Glutamatergic neuron (in vitro differentiated cells): ENCODE measurements at regions not wholly inside any gene's neighbourhood (a gene's known extent, or its start where the extent isn't known, plus 50 kb on each side); places are given as distances from the start of the nearest gene placed in this dataset.

Experiments
- DNase-seq: peaks from one replicate; pipeline ENCODE4 v3.0.0; 2022
- H3K27ac Mint-ChIP-seq: one replicate; pipeline ENCODE4 v1.8.0; 2020; ENCODE audit warnings: mild to moderate bottlenecking, mixed read lengths, inconsistent platforms; ENCODE audit not compliant: unreplicated experiment
- H3K27me3 Mint-ChIP-seq: one replicate; pipeline ENCODE4 v1.8.0; 2020; ENCODE audit warnings: mild to moderate bottlenecking, moderate library complexity, mixed read lengths, inconsistent platforms; ENCODE audit not compliant: unreplicated experiment
- H3K36me3 Mint-ChIP-seq: one replicate; pipeline ENCODE4 v1.8.0; 2020; ENCODE audit warnings: mild to moderate bottlenecking, mixed read lengths, inconsistent platforms; ENCODE audit not compliant: unreplicated experiment
- H3K4me1 Mint-ChIP-seq: one replicate; pipeline ENCODE4 v1.8.0; 2020; ENCODE audit warnings: mild to moderate bottlenecking, low read depth, mixed read lengths, inconsistent platforms; ENCODE audit not compliant: unreplicated experiment
- H3K4me3 Mint-ChIP-seq: one replicate; pipeline ENCODE4 v1.8.0; 2020; ENCODE audit warnings: mild to moderate bottlenecking, mixed read lengths, inconsistent platforms; ENCODE audit not compliant: unreplicated experiment
- H3K9me3 Mint-ChIP-seq: one replicate; pipeline ENCODE4 v1.8.0; 2020; ENCODE audit warnings: mild to moderate bottlenecking, moderate library complexity, mixed read lengths, inconsistent platforms; ENCODE audit not compliant: unreplicated experiment
- TF ChIP-seq, protein P1 (sequence below): fragments of 200-600 bp; sonication (generic); IDR thresholded peaks from one replicate; pipeline ENCODE4 v1.5.0; 2021; ENCODE audit not compliant: partially characterized antibody, unreplicated experiment

DNA sequence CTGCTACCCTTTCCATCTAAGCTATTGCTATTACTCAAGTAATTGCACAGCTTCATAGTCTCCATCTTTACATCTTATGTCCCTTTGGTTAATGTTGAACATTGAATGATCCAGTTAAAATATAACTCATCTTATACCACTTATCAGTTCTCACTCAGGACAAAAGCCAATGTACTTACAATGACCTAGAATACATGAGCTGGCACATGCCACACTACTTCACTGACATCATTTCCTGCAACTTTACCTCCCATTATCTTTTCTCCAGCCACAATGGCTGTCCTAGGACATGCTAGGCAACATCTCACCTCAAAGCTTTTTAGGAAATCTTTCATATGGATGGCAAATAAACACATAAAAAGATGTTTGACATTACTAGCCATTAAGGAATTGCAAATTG, 309.2 kb downstream of the FOXG1 start:
- no peaks in the 10 kb centered on the region for H3K27me3 Mint-ChIP-seq
- H3K4me3 Mint-ChIP-seq = no peak overlapping the region
- H3K36me3 Mint-ChIP-seq = no peaks in the 10 kb centered on the region
- TF ChIP-seq, protein P1, sequence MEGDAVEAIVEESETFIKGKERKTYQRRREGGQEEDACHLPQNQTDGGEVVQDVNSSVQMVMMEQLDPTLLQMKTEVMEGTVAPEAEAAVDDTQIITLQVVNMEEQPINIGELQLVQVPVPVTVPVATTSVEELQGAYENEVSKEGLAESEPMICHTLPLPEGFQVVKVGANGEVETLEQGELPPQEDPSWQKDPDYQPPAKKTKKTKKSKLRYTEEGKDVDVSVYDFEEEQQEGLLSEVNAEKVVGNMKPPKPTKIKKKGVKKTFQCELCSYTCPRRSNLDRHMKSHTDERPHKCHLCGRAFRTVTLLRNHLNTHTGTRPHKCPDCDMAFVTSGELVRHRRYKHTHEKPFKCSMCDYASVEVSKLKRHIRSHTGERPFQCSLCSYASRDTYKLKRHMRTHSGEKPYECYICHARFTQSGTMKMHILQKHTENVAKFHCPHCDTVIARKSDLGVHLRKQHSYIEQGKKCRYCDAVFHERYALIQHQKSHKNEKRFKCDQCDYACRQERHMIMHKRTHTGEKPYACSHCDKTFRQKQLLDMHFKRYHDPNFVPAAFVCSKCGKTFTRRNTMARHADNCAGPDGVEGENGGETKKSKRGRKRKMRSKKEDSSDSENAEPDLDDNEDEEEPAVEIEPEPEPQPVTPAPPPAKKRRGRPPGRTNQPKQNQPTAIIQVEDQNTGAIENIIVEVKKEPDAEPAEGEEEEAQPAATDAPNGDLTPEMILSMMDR = no peak
- no peaks in the 10 kb centered on the region for H3K4me1 Mint-ChIP-seq
- DNase-seq = no peak
- no peaks in the 10 kb centered on the region for H3K9me3 Mint-ChIP-seq
- H3K27ac Mint-ChIP-seq = no peak overlapping the region

DNA sequence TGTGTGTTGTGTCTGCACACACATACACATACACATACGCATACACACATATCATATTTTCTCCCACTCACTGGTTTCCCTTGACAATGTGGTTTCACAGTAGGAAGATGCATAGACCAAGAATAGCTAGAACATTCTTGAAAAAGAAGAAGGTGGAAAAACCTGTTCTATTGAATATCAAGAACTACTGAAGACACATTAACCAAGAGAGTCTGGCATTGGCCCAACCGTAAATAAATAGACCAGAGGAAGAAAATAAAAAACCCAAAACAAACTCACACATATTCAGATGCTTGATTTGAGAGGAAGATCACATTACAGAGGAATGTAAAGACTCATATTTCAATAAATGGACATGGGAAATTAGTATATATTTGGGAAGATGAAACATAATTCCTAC, 311.3 kb downstream of the FOXG1 start:
- Mint-ChIP-seq H3K9me3 (no peaks in the 10 kb centered on the region), H3K27ac (no peak overlapping the region)
- TF ChIP-seq, protein P1 = no peak

DNA sequence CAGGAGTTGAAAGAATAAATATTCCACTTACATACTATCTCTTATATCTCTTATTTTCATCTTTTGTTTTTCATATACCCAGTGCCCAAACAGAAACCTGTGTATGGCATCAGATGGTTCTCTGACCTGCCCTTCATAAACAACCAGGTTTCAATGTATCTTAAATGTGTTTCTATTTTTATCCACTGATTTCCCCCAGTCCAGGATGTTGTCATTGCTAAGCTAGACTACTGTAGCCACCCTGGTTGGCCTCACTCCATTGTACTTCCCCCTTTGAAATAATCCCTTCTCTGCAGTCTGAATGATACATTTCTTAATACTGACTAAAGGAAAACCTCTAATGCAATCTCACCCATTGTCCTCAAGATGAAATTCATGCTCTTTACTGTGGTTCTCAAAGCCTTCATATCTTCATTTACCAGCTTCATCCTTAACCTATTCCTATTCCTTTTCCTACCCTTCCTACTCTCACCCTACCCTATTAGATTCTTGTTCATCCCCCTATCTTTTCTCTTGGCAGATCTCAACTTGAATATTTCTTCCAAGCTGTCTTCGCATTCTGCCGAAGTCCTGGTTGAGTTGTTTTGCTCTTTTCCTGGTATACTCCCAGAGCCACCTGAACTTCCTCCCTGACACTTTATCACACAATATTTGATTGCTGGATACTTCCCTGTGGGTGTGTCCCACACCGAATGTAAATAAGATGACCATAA, 312.4 kb downstream of the FOXG1 start:
- Mint-ChIP-seq H3K36me3 (no peaks in the 10 kb centered on the region), H3K27me3 (no peaks in the 10 kb centered on the region), H3K9me3 (no peaks in the 10 kb centered on the region), H3K4me3 (no peak overlapping the region), H3K27ac (no peak overlapping the region), H3K4me1 (no peaks in the 10 kb centered on the region)
- no peak for DNase-seq
- TF ChIP-seq, protein P1 = no peak

More for the DNA sequence above, 311.3 kb downstream of the FOXG1 start:
- no peak for DNase-seq
- Mint-ChIP-seq H3K4me3 (no peak overlapping the region), H3K27me3 (no peaks in the 10 kb centered on the region), H3K36me3 (no peaks in the 10 kb centered on the region), H3K4me1 (no peaks in the 10 kb centered on the region)

DNA sequence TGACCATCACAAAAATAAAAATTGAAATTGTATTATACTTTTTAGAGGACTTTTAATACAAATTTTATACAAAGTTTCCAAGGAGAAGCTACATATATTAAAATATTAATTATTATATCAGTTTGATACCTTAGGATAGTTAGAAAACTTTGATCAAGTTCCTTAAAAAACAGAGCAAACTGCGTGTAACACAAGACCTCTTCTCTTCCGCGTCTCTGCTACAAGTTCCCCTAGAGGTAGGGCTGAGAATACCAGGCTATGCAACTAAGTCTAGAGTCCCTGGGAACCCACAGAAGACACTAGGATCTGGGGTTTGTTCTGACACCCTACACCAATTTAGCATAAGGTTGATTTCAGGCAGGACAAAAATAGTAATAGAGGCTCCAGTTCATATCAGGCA, 319.0 kb downstream of the FOXG1 start:
- no peak overlapping the region for H3K4me3 Mint-ChIP-seq
- no peak for DNase-seq
- no peaks in the 10 kb centered on the region for H3K36me3 Mint-ChIP-seq
- peaks cover 6% of the 10 kb centered on the region for H3K4me1 Mint-ChIP-seq
- TF ChIP-seq, protein P1 = peak; percentile 66
- H3K27me3 Mint-ChIP-seq = peaks cover 3% of the 10 kb centered on the region
- H3K27ac Mint-ChIP-seq = no peak overlapping the region
- peaks cover 4% of the 10 kb centered on the region for H3K9me3 Mint-ChIP-seq

DNA sequence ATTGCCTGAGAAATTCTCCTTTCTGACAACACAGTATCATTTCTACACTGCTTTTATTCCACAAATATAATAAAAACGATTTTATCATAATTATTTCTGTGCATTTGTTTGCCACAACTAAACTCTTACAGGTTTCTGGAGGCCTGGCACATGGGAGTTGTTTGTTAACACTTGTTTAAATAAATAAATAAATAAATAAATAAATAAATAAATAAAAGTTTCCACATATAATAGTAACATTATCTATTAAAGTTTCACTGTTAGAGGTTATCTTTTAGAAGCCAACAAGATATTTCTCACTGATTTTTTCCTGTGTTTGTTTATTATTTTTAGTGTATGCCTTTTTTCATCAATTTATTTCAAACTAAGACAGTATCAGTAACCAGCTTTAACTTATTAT, 323.3 kb downstream of the FOXG1 start:
- Mint-ChIP-seq H3K4me1 (peaks cover 6% of the 10 kb centered on the region), H3K4me3 (no peak overlapping the region), H3K36me3 (no peaks in the 10 kb centered on the region), H3K27me3 (peaks cover 3% of the 10 kb centered on the region), H3K9me3 (peaks cover 4% of the 10 kb centered on the region), H3K27ac (no peak overlapping the region)
- DNase-seq = no peak
- TF ChIP-seq, protein P1 = no peak
